RKO (cell line): ENCODE measurements at regions not wholly inside any gene's neighbourhood (a gene's known extent, or its start where the extent isn't known, plus 50 kb on each side); places are given as distances from the start of the nearest gene placed in this dataset.
A peak's percentile ranks its signal among the peaks of the same experiment; 100 is the strongest.
"Not testable (repeated sequence)": the region's sequence is repeated elsewhere in the genome, so short reads cannot be mapped to it uniquely, and the experiment has no call there.

Experiments
- DNase-seq: peaks from one replicate; pipeline ENCODE4 v3.0.0-alpha.2; 2016; ENCODE audit warnings: low spot score

DNA sequence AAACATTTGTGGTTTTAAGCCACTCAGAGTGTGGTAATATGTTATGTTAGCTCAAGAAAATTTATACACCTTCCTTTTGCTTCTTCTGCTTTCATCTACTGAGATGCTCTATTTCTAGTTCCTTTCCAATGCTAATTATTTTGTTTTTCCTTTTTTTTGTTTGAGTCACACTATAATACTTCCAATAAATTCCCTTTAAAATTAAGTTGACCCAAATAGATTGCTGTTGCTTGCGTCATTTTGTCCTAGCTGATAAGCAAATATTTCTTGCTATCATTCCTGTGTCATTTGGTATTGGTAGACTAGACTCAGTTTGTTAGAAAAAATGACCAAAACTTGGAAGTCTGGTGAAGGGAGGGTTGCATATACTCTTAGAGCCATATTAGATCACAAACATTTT is 437.0 kb upstream of the CNTN6 start:
- DNase-seq = no peak

DNA sequence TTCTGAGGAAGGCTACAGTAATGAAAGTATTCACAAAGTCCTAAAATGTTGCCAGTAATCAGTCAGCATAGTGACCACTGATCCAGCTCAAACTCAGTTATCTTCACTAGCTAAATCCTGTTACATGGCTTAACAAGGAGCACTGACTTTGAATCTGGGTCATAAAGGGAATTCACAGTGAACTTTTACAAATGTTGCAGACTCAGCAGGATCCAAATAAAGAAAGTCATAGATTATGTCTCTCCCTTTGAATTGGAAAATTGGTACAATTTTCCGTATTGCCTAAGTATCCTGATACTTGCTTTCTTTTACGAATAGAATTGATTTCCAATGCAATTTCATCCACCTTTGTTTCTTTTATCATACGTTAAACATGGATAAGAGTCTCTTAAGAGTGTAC is 431.5 kb upstream of the CNTN6 start:
- no peak for DNase-seq

DNA sequence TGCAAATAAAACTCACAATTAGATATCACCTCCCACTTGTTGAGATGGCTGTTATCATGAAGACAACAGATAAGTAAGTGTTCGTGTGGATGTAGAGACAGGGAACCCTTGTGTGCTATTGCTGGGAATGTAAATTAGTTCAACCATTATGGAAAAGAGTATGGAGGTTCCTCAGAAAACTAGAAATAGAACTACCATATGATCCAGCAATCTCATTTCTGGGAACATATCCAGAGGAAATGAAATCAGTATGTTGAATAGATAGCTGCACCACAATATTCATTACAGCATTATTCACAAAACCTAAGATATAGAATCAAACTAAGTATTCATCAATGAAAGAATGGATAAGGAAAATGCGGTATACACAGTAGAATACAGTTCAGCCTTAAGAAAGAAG is 418.7 kb upstream of the CNTN6 start:
- DNase-seq = no peak

DNA sequence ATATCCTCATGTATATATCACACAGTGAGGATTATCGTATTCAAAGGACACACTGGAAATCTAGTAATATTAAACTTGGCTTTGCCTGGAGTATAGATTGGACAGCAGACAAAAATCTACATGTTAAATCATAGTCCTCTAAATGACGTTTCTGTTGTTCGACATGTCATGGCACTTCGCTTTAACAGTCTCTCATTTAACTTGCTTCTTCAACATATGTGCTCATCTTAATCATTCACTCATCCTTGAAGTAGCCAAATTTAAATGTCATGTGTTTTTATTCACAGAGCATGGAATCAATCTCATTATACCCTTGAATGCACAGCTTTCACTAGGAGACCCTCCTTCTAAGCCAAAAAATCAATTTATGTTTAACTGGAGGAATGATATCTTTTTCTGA is 417.0 kb upstream of the CNTN6 start:
- DNase-seq = no peak

DNA sequence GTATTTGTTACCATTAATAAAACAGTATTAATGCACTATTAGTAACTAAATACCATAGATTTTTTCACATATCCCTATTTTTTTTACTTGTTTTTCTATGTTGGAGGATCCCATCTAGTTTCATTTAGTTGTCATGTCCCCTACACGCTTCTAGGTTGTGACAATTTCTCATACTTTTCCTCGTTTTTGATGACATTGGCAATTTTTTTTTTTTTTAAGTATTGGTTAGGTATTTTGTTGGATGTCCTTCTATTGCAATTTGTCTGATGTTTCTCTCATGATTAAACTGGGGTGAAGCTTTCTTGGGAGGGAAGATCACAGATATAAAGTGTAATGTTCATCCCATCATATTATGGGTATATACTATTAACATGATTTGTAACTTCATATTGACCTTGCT is 409.1 kb upstream of the CNTN6 start:
- DNase-seq = no peak

DNA sequence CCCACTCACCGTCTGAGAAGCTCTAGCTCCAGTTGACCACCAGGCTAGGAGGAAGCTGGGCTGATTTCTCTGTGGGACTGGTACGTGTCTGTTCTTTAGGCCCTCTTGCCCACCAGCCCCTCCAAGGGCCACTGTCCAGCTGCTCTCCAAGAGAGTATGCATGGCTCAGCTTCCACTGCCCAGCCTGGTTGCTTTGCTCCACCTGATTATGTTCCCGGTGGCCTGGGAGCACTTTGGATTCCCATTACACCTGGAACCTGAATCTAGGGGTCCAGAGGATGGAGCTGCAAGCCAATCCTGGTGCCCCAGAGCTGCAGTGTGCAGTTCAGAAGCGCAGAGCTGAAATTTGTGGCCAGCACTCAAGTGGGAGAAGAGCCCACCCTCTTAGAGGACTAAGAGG is 402.1 kb upstream of the CNTN6 start:
- DNase-seq = no peak

DNA sequence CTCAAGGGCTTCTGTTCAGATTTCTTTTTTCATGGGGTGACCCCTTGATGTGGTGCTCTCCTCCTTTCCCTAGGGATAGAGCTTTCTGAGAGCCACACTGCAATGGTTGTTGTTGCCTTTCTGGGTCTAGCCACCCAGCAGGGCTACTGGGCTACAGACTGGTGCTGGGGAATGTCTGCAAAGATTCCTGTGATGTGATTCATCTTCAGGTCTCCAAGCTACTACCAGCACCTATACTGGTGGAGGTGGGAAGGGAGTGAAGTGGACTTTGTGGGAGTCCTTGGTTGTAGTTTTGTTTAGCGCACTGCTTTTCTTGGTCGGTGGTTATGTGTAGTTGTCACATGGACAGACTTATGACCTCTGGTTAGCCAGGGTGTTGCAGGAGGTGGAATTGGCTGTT is 392.3 kb upstream of the CNTN6 start:
- DNase-seq = no peak

DNA sequence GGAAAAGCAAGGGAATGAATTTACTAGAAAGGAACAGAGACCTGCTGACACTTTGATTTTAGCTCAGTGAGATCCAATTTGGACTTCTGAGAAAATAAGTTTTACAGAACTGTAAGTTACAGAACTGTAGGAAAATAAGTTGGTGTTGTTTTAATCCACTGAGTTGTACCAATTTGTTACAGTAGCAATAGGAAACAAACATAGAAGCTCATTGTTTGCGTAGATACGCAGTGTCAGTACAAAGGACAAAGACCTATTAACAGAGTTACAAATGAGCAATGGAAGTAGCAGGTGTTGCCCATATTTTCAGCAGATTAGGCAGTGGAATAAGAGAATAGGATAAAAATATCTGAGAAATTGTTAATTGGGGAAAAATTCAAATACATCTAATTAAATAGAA is 385.8 kb upstream of the CNTN6 start:
- no peak for DNase-seq

DNA sequence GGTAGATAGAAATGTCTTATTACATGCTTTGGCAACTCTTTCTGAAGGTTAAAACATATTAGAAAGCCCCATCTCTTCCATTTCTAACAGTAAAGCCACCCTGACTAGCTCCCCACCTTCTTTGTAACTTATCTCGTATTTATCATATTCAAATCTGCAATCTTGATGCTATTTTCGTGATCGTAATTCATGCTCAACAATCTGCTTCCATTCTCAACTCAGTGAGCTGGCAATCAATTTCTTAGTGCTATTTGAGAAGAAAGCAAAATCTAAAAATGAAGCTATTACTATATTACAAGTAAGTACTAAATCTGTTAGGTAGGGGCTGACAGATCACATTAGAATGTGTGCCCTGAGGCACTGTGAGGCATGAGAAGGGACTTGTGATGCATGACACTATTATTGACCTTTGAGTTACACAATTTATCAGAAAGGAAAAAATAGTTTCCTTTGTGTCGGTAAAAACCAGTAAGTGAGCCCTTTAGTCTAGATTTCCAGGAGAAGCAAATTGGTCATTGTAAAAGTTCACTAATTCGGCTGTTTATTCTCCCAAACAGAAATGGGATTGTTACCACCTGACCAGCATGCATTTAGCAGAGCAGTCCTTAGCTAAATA is 379.7 kb upstream of the CNTN6 start:
- no peak for DNase-seq

DNA sequence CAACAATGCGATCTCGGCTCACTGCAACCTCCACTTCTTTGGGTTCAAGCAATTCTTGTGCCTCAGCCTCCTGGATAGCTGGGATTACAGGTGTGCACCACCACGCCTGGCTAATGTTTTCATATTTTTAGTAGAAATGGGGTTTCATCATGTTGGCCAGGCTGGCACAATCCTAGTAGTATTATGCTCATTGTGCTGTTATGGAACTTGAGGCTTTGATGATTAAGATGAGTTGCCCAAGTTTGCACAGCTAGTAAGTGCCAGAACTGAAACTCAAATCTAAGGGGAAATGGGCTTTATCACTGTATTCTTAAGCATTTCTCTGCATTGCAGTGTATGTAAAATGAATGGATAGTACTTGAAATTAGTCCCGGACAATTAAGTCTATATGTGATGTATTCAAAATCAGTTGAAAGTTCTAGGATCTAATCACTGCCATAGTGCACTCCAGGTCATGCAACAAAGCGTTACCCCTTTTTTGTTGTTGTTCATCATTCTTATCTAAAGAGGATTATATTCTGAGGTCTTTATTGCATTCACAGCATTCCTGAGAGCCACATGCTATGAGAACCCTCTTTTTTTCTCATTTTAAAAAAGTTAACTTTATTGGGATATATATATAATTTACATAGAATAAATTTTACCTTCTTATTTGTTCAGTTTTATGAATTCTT is 378.7 kb upstream of the CNTN6 start:
- no peak for DNase-seq

DNA sequence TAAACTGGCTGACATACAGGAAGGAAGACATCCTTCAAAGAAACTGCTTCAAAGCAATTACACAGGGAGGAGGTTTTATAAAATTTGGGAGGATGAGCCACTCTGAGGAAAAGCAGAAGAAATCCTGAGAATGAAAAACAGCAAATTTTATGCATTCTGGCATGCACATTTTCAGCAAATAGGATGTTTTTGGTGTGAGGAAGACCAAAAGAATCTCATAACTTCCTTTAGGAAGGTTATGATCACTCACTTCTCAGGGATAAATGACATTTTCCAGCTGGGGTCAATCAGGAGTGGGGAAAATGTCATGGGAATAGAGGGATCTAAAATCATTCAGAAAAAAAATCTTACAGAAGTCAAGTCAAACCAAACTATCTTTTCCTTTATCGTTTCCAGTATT is 371.7 kb upstream of the CNTN6 start:
- no peak for DNase-seq

DNA sequence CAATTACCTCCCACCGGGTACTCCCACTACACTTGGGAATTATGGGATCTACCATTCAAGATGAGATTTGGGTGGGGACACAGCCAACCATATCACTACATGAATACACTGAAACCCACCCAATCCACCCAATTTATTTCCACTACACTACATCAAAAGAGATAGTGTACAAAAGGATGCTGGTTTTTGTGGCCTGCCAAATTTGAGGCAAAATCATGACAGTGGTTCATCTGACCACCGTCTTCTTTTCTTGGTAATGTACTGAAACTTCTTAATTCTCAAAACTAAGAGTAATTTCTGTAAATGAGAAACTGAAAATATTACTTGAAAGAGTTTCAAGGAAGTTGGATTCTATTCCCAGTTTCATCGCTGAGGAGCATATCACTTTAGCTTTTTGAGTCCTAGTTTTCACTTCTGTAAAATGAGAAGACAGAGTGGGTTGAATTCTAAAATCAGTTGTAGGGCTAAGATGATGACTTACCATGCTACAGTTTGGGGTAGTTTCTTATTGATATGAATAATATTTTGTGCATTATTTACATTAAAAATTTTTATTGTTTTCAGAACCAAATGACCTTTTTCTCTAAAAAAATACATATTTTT is 360.4 kb upstream of the CNTN6 start:
- no peak for DNase-seq

DNA sequence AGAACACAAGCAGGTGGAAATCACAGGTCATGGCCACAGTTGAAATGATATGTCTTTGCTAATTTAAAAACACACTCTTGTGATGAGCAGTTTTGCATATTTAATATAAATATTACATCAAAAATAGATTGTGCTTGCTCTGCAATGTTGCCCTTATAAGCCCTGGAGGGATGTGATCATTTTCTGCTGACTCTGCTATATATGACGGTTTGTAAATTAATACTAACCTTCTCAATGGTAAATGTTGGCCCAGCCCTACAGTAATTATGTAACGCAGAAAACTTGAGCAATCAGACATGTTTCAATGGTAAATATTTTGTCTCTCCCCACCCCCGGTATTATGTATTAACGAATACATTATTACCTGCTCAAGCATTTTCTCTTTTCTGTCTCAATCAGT is 359.5 kb upstream of the CNTN6 start:
- DNase-seq = no peak

DNA sequence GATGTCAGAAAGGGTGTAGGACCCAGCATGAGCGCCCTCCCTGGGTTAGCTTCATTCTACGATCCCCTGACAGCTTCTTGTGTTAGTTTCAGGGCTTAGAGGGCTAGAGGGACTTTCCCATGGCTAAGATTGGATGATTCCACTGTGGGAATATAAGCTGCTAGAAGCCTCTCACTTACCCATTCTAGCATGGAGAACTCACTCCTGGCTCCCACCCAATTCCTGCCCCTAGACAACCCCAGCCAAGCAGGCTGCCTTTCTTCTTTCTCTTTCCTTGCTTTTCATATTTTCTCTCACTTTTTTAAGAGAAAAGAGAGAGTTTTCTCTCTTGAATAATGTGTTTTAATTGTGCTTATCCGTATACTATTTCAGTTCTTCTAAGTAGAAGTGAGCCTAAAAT is 335.1 kb upstream of the CNTN6 start:
- DNase-seq = no peak

DNA sequence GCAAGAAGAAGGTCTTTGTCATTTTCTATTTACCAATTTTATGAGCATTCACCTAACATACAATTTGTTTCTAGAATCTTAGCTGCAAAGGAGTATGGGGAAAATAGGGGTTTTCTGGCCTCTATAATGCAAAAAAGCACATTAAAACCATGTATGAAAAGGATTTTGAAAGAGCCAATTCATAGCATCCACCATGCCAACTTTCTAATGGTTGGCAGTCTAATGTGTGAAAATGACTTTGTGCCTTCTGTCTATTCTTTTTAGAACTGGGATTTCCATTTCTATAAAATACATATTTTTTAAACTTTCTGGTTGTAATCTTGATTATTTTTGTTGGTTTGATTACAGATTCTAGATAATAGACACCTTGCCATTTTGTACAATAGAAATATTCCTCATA is 333.7 kb upstream of the CNTN6 start:
- DNase-seq = no peak

DNA sequence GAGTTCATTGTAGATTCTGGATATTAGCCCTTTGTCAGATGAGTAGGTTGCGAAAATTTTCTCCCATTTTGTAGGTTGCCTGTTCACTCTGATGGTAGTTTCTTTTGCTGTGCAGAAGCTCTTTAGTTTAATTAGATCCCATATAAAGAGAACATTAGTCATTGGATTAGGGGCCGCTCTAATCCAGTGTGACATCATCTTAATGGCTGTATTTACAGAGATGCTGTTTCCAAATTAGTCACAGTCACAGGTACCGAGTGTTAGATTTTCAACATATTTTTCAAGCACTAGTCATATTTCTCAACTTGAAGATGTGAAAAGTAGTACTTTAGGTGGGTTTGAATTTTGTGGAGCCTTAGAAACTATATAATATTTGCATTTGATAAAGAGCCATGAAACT is 319.4 kb upstream of the CNTN6 start:
- DNase-seq = not testable (repeated sequence)

DNA sequence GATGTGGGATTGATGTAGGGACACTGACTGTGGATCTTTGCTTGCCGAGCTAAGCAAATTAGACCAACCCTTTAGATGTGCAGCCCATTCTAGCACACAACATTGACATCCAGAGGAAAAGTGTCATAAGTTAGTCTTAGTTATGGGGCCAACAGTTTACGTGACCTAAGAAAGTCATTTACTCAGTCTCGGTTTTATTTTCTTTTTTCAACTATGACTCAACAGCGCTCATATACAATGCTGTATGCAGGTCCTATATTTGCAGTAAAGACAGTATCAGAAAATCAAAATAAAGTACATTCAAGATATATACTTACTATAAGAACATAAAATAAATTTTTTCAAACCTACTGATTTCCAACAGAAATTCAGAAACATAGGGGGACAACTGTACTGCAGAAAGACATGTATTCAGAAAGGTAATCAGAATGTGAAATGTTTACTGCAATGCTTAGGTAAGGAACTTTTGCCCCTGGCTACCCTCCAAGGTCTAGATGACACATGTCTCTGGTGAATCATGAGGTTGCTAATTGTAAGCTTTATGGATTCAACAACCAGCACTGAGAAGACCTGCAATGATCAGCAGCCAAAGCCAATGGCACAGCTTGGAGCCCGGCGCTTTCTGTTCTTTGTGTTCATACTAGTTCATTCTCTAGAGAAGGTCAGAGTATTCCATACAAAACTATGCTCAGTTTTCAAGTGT is 317.5 kb upstream of the CNTN6 start:
- DNase-seq = peak; percentile 49

DNA sequence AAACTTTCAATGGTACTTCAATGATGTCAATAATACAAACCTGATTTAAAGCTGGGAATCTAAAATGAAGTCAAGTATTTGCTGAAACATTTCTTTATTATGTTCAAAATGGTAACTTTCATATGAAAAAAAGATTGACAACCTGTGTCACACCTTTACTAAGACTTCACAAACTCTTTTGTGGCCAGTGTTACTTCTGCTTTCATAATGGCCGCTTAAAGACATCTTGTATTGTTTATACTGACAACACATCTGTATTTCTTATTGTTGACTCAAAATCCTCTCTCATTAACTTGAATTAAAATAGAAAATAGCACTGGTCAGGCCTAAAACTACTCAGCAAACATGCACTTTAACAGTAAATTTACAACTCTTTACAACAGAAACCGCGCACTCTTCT is 312.3 kb upstream of the CNTN6 start:
- no peak for DNase-seq

DNA sequence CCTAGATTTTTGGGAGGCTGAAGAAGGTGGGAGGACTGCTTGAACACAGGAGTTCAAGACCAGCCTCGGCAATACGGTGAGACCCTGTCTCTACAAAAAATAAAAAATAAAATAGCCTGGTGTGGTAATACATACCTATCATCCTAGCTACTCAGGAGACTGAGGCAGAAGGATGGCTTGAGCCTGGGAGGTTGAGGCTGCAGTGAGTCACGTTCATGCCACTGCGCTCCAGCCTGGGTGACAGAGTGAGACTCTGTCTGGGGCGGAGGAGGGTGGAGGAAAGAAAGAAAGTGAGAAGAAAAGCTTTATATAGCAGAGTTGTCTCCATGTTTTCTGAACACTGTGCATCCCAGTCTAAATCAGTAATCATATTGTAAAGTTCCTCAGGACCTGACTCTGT is 301.4 kb upstream of the CNTN6 start:
- no peak for DNase-seq

DNA sequence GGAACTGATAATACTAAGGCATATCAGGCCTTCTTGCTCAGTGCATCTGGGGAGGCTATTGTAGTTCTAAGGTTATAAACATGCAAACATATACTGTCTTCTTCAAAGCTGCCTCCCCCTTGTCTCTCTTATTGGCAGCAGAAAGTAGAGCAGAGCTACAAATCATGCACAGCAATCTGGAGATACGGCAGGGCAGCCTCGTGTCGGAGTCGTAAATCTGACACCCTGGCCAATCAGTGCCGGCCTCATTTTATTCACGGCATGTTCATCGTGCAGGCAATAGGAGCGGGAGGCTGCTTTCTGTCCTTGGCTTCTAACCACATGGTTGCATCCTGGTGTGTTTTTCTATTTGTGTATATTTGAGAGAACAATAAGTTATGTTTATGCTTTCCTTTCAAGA is 300.2 kb upstream of the CNTN6 start:
- DNase-seq = no peak

DNA sequence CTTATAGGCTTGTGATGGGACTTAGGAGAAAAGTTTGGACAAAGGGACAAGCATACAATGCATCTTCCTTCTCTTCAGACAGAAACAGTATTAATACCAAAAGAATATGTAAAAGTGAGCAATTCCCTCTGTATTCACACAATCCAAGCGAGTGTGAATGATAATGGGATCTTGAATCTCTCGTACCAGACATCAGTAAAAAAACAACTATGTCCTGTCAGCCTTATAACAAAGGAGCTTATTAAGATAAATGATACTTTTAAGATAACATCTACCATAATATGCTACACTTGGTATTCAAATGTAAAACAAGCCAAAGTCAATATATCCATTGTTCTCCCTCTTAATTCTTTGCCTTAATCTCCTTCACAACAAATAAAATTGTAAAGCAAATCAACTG is 288.6 kb upstream of the CNTN6 start:
- DNase-seq = no peak

DNA sequence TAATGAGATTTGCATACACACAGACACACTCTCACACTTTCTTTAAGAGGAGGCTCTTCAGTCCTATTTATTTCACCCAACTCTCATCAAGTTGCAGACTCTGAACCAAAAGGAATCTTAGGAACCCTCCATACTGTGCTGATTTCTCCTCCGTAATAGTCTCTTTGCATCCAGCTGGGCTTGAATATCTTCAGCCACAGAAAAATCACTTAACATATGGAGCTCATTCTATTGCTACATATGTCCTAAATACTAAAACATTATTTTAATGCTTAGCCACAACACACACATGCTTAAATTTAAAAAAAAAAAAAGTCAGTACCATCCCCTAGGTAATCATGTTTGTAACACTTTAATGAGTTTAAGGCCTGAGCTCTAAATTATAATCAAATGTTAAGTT is 287.5 kb upstream of the CNTN6 start:
- no peak for DNase-seq

DNA sequence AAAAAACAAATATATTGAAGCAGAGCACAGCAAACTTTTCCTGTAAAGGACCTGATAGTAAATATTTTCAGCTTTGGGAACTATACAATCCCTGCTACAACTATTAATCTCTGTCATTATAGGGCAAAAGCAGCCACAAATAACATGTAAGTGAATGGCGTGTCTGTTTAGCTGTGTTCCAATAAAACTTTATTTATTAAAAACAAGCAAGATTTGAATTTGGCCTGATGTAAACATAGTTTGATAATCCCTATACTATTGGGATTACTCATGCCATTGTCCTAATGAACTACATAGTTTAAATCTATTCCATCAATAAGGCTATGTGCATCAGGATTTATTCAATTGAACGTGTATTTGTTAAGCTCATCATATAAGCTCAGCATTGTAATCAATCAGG is 286.8 kb upstream of the CNTN6 start:
- DNase-seq = no peak
